GM19467 (cell line): ENCODE measurements at regions not wholly inside any gene's neighbourhood (a gene's known extent, or its start where the extent isn't known, plus 50 kb on each side); places are given as distances from the start of the nearest gene placed in this dataset.

ENCODE experiments used
- ATAC-seq: cut with Tn5 transposase; IDR thresholded peaks from one replicate; pipeline ENCODE4 v1.9.1; 2021; ENCODE audit warnings: mild to moderate bottlenecking, moderate library complexity; ENCODE audit not compliant: unreplicated experiment

GRCh38 chr20:48309293-48309692 is 518.5 kb downstream of the PREX1 start:
- no peak for ATAC-seq

GRCh38 chr20:48308882-48309281 is 518.9 kb downstream of the PREX1 start:
- no peak for ATAC-seq

DNA sequence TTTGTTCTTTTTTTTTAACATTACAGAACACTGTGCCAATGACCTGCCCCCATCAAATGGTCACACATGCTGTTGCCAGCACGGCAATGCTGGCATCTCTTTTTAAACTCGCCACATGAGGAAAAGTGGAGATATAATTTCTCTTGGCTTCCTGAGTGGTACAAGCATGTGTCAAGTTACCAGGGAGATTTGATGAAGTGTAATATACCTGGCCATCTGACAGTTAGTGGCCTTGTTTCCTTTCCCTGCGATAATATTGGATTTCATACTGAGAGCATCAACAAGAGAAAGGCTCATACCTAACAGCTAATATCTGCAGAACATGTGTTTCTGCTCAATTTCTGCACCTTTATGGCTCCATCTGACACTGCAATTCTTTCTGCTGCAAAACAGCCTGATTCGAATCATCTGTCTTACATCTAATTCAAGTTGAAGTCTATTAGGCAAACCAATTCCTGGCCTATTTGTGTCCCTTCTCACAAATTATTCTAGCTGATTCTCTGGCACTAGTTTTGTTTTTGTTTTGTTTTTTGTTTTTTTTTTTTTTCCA is 519.5 kb downstream of the PREX1 start:
- ATAC-seq, result no peak

GRCh38 chr20:48307277-48307676 is 520.5 kb downstream of the PREX1 start:
- no peak for ATAC-seq

DNA sequence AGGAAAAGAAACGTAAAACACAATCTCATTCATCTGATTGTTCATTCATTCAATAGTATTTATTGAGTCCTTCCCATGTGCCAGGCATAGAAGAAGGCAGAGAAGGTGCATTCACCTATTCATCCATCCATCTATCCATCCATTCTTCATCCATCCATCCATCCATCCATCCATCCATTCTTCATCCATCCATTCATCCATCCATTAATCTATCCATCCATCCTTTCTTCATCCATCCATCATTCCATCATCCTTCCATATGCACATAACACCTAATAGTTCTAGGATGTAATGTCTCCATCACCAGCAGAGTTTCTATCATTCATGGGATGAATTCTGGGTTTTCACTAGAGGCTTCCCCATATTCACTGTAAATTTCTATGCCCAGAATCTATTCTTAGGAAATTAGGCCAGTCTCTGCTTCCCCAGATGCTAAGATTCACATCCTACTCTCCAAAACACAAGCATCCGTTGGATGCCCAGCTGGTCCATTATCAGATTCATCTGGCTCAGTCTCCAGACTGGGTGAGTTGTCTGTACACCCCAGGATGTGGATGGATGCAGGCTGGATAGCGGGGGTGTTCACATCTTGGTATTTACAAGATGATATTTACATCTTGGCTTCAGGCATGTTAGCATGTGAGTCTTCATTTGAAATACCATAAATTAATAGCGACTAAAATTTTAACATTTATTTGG is 517.7 kb upstream of the SULF2 start:
- ATAC-seq, result no peak

DNA sequence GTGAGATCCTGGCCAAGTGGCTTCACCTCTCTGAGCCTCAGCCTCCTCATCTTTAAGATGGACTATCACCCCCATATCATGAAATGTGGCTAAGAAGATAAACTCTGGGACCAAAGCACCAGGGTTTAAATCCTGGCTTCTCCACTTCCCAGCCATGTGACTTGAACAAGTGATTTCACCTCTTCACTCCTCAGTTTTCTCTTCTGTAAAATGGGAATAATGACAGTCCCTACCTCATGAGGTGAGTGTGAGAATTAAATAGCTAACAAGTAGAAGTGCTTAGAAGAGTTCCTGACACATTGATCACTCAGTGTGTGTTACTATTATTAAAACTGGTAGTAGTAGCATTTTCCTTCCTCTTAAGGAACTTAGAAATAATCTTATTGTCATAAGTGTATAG is 516.9 kb upstream of the SULF2 start:
- ATAC-seq, result no peak

DNA sequence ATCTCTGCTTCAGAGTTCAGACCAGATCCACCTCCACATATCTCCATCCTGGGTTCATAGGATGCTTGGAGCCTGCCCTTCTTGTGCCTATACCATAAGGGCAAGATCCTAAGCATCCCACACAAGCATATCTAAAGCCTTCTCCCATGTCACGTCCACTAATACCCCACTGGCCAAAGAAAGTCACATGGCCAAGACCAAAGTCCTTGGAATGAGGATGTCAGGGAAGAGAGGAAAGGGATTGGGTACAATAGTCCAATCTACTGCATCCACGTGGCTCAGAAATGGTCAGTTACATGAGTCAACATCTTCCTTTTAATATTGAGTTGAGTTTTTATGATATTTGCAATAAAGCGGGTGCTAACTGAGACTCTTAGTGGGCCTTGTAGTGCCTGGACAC is 515.9 kb upstream of the SULF2 start:
- no peak for ATAC-seq

DNA sequence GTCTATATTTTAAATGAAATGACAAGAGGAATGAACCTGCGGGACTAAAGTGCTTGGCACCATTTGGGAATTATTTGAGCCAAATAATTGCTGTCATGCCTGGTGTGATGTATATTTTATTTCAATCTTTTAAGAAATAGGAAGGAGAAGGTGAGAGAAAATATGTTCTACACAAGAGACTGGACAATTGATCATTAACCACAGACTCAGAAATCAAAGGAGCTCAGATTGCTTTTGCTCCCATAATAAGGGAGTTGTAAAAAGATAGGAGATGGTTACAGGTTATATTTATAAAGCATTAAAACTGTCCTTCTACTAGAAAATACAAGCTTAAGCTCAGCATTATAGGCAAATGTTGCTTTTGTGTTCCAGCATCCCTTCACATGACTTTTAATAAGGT is 515.2 kb upstream of the SULF2 start:
- no peak for ATAC-seq

DNA sequence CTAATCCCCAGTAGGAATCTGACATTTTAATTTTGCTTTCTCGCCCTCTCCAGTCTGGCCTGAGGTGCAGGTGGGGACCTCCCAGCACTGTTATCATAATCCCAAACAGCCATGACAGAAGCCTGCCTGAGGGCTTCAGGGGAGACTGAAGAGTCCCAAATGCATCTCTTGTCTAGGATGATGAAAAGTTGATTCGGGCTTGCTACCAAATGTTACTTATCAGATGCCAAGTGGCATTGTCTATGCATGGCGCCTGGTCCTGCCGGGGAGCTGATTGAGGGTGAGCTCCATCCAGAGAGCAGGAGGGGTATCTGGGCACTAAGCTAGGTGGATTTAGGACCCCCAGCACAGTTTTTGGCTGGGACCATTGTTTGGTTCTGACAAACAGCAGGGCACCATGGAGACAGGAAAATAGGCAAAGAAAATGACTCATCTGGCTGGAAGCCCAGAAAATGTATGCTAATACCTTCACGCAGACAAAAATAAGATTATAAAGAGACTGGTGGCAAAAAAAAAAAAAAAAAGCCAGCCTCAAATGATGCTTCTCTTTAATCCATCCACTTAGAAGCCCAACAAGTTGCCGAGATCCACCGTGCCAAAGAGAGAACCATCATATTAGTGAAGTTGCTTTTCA is 513.7 kb upstream of the SULF2 start:
- no peak for ATAC-seq

DNA sequence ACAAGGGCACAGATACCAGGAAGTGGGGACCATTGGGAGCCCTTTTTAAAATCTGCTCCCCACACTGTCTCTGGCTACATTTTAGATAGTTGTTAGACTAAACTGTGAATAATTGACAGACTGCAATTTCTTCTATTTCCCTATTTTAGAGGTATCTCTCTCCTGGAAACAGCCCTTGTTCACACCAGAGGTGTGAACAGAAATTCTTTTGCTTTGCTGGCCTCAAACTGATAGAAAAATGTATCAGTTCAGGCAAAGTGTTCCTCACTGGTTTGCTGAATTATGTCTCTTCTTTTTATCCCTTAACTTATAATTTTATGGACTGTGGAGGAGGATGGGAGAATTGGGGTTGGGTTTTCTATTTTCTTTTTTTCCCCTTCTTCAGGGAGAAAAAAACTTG is 513.2 kb upstream of the SULF2 start:
- no peak for ATAC-seq

DNA sequence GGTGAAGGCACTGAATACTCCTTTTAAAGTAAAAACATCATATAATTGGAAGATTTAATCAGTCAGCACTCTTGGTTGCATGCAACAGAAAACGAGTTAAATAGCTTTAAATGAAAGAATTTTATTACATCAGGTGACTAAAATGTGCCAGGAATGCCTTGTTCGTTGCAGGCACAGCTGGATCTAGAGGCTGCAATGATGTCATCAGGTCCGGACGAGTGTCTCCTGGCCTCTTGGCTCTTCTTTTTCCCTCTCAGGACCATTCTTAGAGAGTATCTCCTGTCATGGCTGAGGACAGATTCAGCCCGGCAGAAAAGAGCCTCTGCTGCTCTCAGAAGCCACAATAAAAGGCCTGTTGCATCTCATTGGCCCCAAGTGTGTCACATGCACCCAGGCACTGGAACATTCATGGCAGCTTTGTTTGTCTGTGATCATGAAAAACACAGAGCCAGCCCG is 510.7 kb upstream of the SULF2 start:
- ATAC-seq, result no peak

- ATAC-seq, result no peak
These were observed 510.2 kb upstream of the SULF2 start for GRCh38 chr20:48295445-48295903.

DNA sequence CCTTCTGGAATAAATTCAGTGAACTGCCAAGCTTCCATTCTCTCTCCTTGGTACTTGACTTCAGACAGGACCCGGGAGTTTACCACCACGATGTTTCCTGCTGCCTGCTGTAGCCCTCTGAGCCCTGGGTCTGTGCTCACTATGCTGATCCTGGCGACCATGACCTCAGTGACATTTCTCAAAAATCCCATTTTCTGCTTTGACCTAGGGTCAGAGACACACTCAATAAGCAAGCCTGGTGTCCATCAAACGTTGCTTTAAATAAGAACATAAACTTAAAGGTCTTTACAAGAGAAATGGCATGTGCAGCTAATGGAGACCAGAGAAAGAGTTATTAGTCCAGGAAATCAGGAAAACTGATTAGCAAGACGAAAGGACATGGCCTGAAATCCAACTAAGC is 509.7 kb upstream of the SULF2 start:
- ATAC-seq, result no peak

DNA sequence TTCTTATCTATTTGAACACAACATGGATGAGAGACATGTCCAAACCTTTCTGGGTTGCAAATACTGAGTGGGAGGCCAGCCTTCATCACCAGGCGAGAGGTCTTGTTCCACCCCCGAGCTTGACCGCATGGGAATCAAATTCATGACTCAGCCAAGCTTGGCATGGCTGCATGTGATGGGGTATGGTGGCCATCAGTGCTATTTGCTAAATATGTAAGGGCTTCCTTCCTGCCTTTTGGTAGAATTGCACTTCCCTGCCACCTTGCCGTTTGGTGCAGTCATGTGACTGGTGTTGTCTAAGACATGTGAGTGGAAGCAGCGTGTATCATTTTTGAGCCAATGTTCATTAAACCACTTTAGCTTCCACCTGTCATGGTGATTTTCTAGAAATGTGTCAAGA is 508.9 kb upstream of the SULF2 start:
- ATAC-seq, result no peak

GRCh38 chr20:48293671-48294070 is 508.4 kb upstream of the SULF2 start:
- no peak for ATAC-seq

DNA sequence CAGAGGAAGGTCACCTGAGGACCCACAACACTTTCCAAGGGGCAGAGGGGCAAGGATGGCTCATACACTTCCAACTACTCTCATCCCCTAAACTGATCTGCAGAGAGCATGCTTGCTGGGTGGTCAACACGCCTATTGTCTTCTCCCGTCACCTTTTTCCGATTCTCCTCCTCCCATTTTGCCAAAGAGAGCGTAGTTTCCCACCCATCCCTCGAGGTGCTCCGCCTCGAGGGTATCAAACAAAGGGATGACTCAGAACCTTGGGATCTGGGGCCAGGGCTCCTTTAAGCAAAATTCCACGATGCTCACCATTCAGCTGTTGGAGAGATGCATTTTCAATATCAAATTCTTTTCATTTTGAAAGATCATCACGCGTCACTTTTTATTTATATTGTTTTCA is 507.5 kb upstream of the SULF2 start:
- ATAC-seq, result no peak

GRCh38 chr20:48291896-48292295 is 506.6 kb upstream of the SULF2 start:
- no peak for ATAC-seq

- no peak for ATAC-seq
These were observed 503.7 kb upstream of the SULF2 start for GRCh38 chr20:48288930-48289507.

DNA sequence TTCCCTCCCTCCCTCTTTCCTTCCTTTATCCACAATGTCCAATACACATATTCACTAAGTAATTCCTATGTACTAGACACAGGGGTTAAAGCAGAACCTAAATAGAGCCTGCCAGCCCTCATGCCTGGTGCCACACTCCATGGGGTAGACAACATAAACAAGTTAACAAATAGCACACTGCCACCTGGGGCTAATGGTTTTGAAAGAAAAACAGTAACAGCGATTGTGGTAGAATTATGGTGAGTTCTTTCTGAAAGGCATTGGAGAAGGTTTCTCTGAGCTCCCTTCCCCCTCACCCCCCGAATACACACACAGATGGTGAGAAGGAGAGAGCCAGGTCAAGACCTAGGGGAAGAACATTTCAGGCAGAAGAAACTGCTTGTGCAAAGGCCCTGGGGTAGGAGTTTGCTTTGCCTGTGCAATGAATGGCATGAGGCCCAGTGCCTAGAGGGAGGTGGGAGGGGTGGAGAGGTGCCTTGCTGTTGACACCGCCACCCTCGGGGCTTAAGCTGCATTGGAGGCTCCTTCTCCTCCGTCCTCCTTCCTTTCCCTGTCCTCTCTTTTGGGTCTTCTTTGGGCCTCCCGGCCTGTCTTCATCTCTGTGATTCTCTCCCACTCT is 502.4 kb upstream of the SULF2 start:
- no peak for ATAC-seq

GRCh38 chr20:48287021-48287494 is 501.8 kb upstream of the SULF2 start:
- no peak for ATAC-seq

- no peak for ATAC-seq
These were observed 501.3 kb upstream of the SULF2 start for GRCh38 chr20:48286601-48287000.
